Lower leg skin (tissue), 3 donors: ENCODE measurements at regions not wholly inside any gene's neighbourhood (a gene's known extent, or its start where the extent isn't known, plus 50 kb on each side); places are given as distances from the start of the nearest gene placed in this dataset.
"Not testable (repeated sequence)": the region's sequence is repeated elsewhere in the genome, so short reads cannot be mapped to it uniquely, and the experiment has no call there.

Experiments used
- POLR2A ChIP-seq, 2 donors: fragments of 450-650 bp; IDR thresholded peaks; one replicate each; pipeline ENCODE4 v1.6.1; 2016 to 2017; ENCODE audit warnings: antibody characterized with exemption in 2 of 2, mild to moderate bottlenecking in 1 of 2, moderate library complexity in 1 of 2
- TF ChIP-seq, protein P1 (sequence below), 3 donors: fragments of 450-650 bp; IDR thresholded peaks; one replicate each; pipeline ENCODE4 v1.5.1; 2016; ENCODE audit warnings: antibody characterized with exemption in 3 of 3, mild to moderate bottlenecking in 3 of 3, moderate library complexity in 2 of 3

GRCh38 chr11:89571706-89572105 lies 80.5 kb upstream of the NOX4 start:
- TF ChIP-seq, protein P1, sequence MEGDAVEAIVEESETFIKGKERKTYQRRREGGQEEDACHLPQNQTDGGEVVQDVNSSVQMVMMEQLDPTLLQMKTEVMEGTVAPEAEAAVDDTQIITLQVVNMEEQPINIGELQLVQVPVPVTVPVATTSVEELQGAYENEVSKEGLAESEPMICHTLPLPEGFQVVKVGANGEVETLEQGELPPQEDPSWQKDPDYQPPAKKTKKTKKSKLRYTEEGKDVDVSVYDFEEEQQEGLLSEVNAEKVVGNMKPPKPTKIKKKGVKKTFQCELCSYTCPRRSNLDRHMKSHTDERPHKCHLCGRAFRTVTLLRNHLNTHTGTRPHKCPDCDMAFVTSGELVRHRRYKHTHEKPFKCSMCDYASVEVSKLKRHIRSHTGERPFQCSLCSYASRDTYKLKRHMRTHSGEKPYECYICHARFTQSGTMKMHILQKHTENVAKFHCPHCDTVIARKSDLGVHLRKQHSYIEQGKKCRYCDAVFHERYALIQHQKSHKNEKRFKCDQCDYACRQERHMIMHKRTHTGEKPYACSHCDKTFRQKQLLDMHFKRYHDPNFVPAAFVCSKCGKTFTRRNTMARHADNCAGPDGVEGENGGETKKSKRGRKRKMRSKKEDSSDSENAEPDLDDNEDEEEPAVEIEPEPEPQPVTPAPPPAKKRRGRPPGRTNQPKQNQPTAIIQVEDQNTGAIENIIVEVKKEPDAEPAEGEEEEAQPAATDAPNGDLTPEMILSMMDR (IDR thresholded peaks at IDR 0.05) = not testable (repeated sequence)
- TF ChIP-seq POLR2A (IDR thresholded peaks at IDR 0.05) = not testable (repeated sequence)
